Suppressor macrophage treated with lipopolysaccharide for 1 hour (primary cell): ENCODE measurements at regions not wholly inside any gene's neighbourhood (a gene's known extent, or its start where the extent isn't known, plus 50 kb on each side); places are given as distances from the start of the nearest gene placed in this dataset.

Experiments
- DNase-seq, 3 donors: peaks; one replicate each; pipeline ENCODE4 v3.0.0-alpha.2; 2020 to 2022

GRCh38 chr19:31960474-31960873, 384.9 kb upstream of the ZNF507 start:
- DNase-seq, result no peak

- no peak for DNase-seq
Observed at GRCh38 chr19:31961191-31961590, 384.2 kb upstream of the ZNF507 start.

GRCh38 chr19:31961667-31962066, 383.7 kb upstream of the ZNF507 start:
- no peak for DNase-seq

- DNase-seq, result no peak
Observed at GRCh38 chr19:31962561-31962996, 382.8 kb upstream of the ZNF507 start.

- DNase-seq, result no peak
Observed at GRCh38 chr19:31963746-31964145, 381.7 kb upstream of the ZNF507 start.

DNA sequence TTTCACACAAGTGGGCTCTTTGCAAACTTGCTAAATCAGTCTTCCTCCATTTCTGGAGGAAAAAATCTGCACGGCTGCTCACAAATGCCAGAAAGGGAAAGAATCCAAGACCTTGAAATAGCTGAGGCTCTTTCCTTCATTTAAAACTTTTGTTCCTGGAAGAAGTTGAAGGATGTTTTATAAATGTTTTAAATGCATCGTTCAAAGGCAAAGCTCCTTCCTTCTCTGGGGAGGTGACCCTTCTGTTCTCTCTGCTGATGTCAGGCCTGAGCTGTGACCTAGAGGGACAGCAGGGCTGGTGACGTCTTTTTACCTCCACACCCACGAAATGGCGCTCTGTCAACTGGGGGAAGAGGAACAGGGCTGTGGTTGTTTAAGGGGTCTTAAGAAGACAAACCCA, 376.4 kb upstream of the ZNF507 start:
- no peak for DNase-seq

DNA sequence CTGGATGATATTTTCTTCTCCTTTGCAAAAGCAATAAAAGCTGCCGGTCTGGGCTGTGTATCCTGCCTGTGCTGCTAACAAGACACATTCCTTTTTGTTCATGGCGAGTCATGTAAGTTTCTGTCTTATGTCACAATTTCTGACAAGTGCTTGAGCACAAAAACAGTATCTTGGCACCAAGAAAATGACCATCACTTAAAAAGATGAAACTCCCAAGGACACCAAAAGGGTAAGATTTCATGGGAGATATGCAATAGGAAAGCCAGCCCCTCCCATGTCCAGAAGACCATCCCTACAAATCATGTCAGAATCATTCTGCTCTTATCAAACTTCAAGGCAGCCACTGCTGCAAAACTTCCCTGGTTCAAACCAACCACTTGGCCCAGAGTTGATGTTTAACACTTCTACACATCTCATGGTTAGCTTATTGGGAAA, 375.4 kb upstream of the ZNF507 start:
- DNase-seq, result no peak

DNA sequence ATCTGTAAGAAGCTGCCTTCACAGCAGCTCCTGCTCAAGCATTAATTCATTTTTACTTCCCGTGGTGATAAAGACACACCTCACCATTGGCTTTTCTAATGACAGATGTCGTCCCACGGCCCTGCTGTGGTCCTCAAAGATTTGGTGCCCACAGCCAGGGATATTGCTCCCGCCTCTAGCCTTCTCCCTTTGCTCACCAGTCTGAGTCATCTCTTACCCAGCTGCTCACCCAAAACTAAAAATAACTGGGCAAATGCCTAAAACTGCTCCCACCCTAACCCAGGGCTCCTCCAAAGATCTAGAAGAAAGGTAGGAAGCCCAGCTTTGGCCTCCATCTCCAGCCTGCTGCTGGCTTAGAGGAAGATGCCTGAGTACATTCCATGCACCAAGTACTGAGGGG, 371.1 kb upstream of the ZNF507 start:
- DNase-seq, result no peak

- no peak for DNase-seq
Observed at GRCh38 chr19:31974941-31975340, 370.5 kb upstream of the ZNF507 start.

DNA sequence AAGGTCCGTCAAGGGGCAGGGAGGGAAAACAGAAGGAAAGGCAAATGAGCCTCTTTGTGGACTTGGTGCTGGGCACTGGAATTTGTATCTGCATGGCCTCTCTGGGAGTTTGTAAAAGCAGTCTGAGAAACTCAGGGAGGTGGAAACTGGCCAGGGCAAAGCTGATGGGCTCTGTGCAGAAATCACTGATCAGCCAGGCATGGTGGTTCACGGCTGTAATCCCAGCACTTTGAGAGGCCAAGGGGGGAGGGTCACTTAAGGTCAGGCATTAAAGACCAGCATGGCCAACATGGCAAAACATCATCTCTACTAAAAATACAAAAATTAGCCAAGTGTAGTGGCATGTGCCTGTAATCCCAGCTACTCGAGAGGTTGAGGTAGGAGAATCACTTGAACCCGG, 369.9 kb upstream of the ZNF507 start:
- no peak for DNase-seq

DNA sequence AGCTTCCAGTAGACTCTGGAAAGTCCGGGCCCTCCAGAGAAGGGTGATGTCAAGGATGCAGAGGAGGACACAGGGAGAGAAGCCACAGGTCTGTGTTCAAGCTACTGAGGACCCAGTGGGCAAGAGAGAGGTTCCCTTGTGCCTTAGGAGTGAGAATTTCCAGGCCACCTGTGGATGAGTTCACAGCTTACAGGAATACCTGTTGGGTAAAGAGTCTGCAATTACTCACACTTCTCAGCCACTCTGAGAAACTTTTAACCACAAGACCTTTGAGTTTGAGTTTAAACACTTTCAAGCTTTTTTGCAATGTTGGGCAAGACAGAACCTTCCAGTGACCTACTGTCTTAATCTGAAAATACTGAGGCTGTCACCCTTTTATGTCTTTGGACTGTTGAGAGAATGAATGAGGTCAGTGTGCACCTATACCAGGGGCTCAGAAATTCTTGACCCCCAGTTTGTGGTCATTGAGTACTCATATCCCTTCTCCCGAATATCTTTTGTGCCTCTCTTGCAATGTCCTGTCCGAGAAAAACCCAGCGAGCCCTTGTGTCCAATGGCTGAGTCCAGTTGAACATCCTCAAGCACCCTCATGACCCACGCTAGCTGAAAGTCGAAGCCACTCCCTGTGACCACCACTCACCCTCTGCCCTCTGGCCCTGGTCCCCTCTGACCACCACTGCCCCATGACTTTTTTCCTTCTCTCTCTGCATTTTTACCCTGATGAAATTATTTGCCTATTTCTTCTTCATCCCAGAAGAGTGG, 368.5 kb upstream of the ZNF507 start:
- no peak for DNase-seq

DNA sequence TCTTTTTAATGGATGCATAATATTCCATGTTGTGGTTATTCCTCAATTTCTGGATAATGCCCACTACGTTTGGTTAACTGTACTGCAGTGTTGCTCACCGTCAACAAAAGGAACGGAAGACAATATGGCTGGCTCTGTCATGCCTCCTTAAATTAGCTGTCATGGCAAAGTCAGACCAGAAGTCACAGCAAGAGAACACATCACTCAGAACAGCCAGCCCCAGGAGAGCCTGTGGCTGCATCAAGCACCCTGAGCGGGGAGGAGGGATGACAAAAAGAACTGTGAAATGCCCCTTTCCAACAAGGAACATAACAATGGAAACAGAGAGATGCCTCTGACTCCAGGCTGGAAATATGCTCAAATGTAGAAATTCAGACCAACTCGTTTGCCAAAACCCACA, 366.0 kb upstream of the ZNF507 start:
- DNase-seq, result no peak

DNA sequence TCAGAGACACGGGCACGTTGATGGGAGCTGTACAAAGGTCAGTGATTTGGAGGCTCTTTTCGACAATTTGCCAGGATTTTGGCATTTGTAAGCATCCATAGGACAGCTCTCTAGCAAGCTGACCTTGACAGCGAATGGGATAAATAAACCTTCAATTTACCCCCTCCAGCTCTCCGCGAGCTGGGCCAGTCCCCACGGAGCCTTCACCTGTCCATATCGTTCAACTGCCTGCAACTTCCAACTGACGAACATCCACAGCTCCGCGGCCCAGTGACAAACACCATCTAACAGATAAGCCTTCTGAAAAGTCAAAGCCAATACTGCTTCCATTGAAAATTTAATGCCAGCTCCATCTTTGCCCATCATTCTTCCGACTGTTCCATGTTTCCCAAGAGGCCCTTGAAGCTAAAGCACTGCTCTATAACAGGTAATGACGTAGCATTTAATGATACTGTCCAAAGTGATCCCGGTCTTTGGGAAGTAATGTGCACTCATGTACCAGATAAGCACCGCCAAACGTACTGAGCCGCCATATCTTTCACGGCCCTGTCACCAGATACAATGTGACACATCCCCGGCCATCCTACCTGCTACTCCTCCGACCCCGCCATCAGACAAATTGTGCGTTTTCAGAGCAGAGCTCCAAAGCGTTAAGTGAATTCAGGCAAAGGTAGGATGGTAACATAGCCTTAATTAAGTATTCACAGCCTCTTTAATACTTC, 365.3 kb upstream of the ZNF507 start:
- DNase-seq, result no peak

- DNase-seq, result no peak
Observed at GRCh38 chr19:31980796-31981195, 364.6 kb upstream of the ZNF507 start.

GRCh38 chr19:31981545-31981944, 363.9 kb upstream of the ZNF507 start:
- DNase-seq, result no peak

DNA sequence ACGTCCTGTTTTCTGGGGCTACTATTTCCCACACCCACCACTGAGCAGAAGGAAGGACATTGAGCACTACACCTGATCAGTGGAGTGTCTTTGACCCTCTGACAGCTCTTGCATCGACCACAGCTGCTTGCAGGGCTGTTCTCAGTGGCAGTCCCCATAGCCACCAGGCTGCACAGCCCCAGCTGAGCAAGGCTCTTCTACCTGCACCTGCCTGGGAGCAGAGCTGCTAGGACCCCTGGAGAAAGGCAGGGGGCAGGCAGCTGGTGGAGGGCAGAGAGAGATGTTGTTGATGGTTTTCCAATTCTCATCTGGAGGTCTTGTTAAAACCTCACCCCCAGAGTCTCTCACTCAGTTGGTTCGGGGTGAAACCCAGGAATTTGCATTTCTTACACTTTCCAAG, 361.8 kb upstream of the ZNF507 start:
- DNase-seq, result no peak

DNA sequence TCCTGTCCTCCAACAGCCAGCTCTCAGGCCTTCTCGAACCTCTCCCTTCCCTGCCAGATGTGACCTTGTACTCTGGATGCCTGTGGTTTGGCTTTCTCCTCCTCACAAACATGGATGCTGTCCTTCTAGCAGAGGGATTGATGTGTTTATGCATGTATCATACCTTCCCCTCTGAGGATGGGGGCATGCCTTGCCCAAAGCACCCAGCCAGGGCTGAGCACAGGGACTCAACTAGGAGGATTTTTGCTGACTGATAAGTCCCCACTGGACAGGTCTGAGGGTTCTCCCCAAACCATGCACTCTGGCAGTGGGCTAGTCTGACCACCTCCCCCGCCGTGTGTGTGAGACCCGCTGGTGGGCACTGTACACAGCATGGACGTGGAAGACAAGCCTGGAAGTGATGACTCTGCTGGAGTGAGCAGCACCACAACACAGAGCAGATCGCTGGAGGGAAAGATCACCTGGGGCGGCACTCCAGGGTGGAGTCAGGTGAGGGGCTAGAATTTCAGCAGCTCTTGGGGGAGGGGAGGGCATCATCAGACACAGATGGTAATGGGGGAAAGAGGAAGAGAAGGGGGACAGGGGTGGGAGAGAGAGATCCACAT, 360.3 kb upstream of the ZNF507 start:
- no peak for DNase-seq

DNA sequence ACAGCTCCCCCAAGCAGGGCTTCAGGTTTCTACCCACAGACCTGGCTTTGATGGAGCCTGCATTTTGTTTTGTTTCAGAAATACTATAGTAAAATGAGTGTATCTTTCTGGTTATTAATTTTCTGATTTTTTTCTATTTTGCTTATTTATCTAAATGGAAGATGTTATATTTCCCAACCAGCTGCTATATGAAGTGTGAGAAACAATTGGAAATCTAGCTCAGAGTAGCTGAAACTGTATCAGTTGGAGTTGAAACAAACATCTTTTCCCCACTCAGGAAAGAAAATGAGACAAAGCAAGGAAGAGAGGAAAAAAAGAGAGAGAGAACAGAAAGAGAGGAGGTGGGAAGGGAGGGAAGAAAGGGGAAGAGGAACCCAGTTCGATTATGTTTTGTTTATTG, 358.5 kb upstream of the ZNF507 start:
- DNase-seq, result no peak

- DNase-seq, result no peak
Observed at GRCh38 chr19:31988256-31988655, 357.2 kb upstream of the ZNF507 start.

GRCh38 chr19:31991984-31992655, 353.3 kb upstream of the ZNF507 start:
- DNase-seq, result no peak

GRCh38 chr19:31992750-31993149, 352.7 kb upstream of the ZNF507 start:
- no peak for DNase-seq

GRCh38 chr19:31995546-31995945, 349.9 kb upstream of the ZNF507 start:
- no peak for DNase-seq

- DNase-seq, result no peak
Observed at GRCh38 chr19:32010071-32010470, 335.3 kb upstream of the ZNF507 start.

GRCh38 chr19:32012206-32012605, 333.2 kb upstream of the ZNF507 start:
- DNase-seq, result no peak
